ENCODE measurements at regions not wholly inside any gene's neighbourhood (a gene's known extent, or its start where the extent isn't known, plus 50 kb on each side); places are given as distances from the start of the nearest gene placed in this dataset.

- Histone ChIP-seq H3K9ac (ENCODE audit: low read depth, low read length) (no peak overlapping the region), H3K36me3 (ENCODE audit: control insufficient read depth, insufficient read depth, low read length) (no peaks in the 10 kb centered on the region), H3K4me3 (ENCODE audit: low read depth, low read length) (no peak overlapping the region), H3K4me1 (ENCODE audit: control insufficient read depth, insufficient read depth, low read length) (no peaks in the 10 kb centered on the region), H3K27me3 (ENCODE audit: control insufficient read depth, insufficient read depth, low read length) (no peaks in the 10 kb centered on the region), H3K9me3 (ENCODE audit: control insufficient read depth, insufficient read depth, low read length) (no peaks in the 10 kb centered on the region)
Observed at GRCh38 chr4:33340168-33340567, 2620.0 kb downstream of the PCDH7 start.

GRCh38 chr4:33349376-33349775, 2629.2 kb downstream of the PCDH7 start:
- no peak overlapping the region for H3K4me3 ChIP-seq (ENCODE audit: low read depth, low read length)

GRCh38 chr4:33357121-33357520, 2637.0 kb downstream of the PCDH7 start:
- Histone ChIP-seq H3K9ac (ENCODE audit: low read depth, low read length) (no peak overlapping the region), H3K4me1 (ENCODE audit: control insufficient read depth, insufficient read depth, low read length) (no peaks in the 10 kb centered on the region), H3K36me3 (ENCODE audit: control insufficient read depth, insufficient read depth, low read length) (no peaks in the 10 kb centered on the region), H3K4me3 (ENCODE audit: low read depth, low read length) (no peak overlapping the region), H3K27me3 (ENCODE audit: control insufficient read depth, insufficient read depth, low read length) (no peaks in the 10 kb centered on the region), H3K9me3 (ENCODE audit: control insufficient read depth, insufficient read depth, low read length) (no peaks in the 10 kb centered on the region)

More at GRCh38 chr4:33349376-33349775, 2629.2 kb downstream of the PCDH7 start:
- Histone ChIP-seq H3K4me1 (ENCODE audit: control insufficient read depth, insufficient read depth, low read length) (peaks cover 3% of the 10 kb centered on the region), H3K9ac (ENCODE audit: low read depth, low read length) (no peak overlapping the region), H3K36me3 (ENCODE audit: control insufficient read depth, insufficient read depth, low read length) (no peaks in the 10 kb centered on the region), H3K9me3 (ENCODE audit: control insufficient read depth, insufficient read depth, low read length) (no peaks in the 10 kb centered on the region), H3K27me3 (ENCODE audit: control insufficient read depth, insufficient read depth, low read length) (no peaks in the 10 kb centered on the region)

- Histone ChIP-seq H3K9ac (ENCODE audit: low read depth, low read length) (no peak overlapping the region), H3K4me1 (ENCODE audit: control insufficient read depth, insufficient read depth, low read length) (no peaks in the 10 kb centered on the region), H3K9me3 (ENCODE audit: control insufficient read depth, insufficient read depth, low read length) (no peaks in the 10 kb centered on the region), H3K36me3 (ENCODE audit: control insufficient read depth, insufficient read depth, low read length) (no peaks in the 10 kb centered on the region), H3K4me3 (ENCODE audit: low read depth, low read length) (no peak overlapping the region), H3K27me3 (ENCODE audit: control insufficient read depth, insufficient read depth, low read length) (no peaks in the 10 kb centered on the region)
Observed at GRCh38 chr4:33369446-33369845, 2649.3 kb downstream of the PCDH7 start.

- no peaks in the 10 kb centered on the region for H3K27me3 ChIP-seq (ENCODE audit: control insufficient read depth, insufficient read depth, low read length)
Observed at GRCh38 chr4:33381816-33382215, 2661.6 kb downstream of the PCDH7 start.

GRCh38 chr4:33386764-33387163, 2666.6 kb downstream of the PCDH7 start:
- Histone ChIP-seq H3K9ac (ENCODE audit: low read depth, low read length) (no peak overlapping the region), H3K4me1 (ENCODE audit: control insufficient read depth, insufficient read depth, low read length) (no peaks in the 10 kb centered on the region), H3K4me3 (ENCODE audit: low read depth, low read length) (no peak overlapping the region), H3K27me3 (ENCODE audit: control insufficient read depth, insufficient read depth, low read length) (no peaks in the 10 kb centered on the region), H3K36me3 (ENCODE audit: control insufficient read depth, insufficient read depth, low read length) (no peaks in the 10 kb centered on the region), H3K9me3 (ENCODE audit: control insufficient read depth, insufficient read depth, low read length) (no peaks in the 10 kb centered on the region)

More at GRCh38 chr4:33381816-33382215, 2661.6 kb downstream of the PCDH7 start:
- H3K4me1 ChIP-seq (ENCODE audit: control insufficient read depth, insufficient read depth, low read length), result no peaks in the 10 kb centered on the region
- H3K4me3 ChIP-seq (ENCODE audit: low read depth, low read length), result no peak overlapping the region
- no peaks in the 10 kb centered on the region for H3K9me3 ChIP-seq (ENCODE audit: control insufficient read depth, insufficient read depth, low read length)
- no peak overlapping the region for H3K9ac ChIP-seq (ENCODE audit: low read depth, low read length)
- no peaks in the 10 kb centered on the region for H3K36me3 ChIP-seq (ENCODE audit: control insufficient read depth, insufficient read depth, low read length)

GRCh38 chr4:33390976-33391375, 2670.8 kb downstream of the PCDH7 start:
- Histone ChIP-seq H3K36me3 (ENCODE audit: control insufficient read depth, insufficient read depth, low read length) (no peaks in the 10 kb centered on the region), H3K9me3 (ENCODE audit: control insufficient read depth, insufficient read depth, low read length) (no peaks in the 10 kb centered on the region), H3K4me1 (ENCODE audit: control insufficient read depth, insufficient read depth, low read length) (no peaks in the 10 kb centered on the region), H3K9ac (ENCODE audit: low read depth, low read length) (no peak overlapping the region), H3K4me3 (ENCODE audit: low read depth, low read length) (no peak overlapping the region), H3K27me3 (ENCODE audit: control insufficient read depth, insufficient read depth, low read length) (no peaks in the 10 kb centered on the region)

- Histone ChIP-seq H3K4me1 (ENCODE audit: control insufficient read depth, insufficient read depth, low read length) (no peaks in the 10 kb centered on the region), H3K9me3 (ENCODE audit: control insufficient read depth, insufficient read depth, low read length) (no peaks in the 10 kb centered on the region), H3K4me3 (ENCODE audit: low read depth, low read length) (no peak overlapping the region), H3K27me3 (ENCODE audit: control insufficient read depth, insufficient read depth, low read length) (no peaks in the 10 kb centered on the region), H3K9ac (ENCODE audit: low read depth, low read length) (no peak overlapping the region), H3K36me3 (ENCODE audit: control insufficient read depth, insufficient read depth, low read length) (no peaks in the 10 kb centered on the region)
Observed at GRCh38 chr4:33395731-33396485, 2675.7 kb downstream of the PCDH7 start.

GRCh38 chr4:33400504-33400903, 2680.3 kb downstream of the PCDH7 start:
- Histone ChIP-seq H3K9me3 (ENCODE audit: control insufficient read depth, insufficient read depth, low read length) (no peaks in the 10 kb centered on the region), H3K27me3 (ENCODE audit: control insufficient read depth, insufficient read depth, low read length) (no peaks in the 10 kb centered on the region), H3K4me1 (ENCODE audit: control insufficient read depth, insufficient read depth, low read length) (no peaks in the 10 kb centered on the region), H3K9ac (ENCODE audit: low read depth, low read length) (no peak overlapping the region), H3K36me3 (ENCODE audit: control insufficient read depth, insufficient read depth, low read length) (no peaks in the 10 kb centered on the region), H3K4me3 (ENCODE audit: low read depth, low read length) (no peak overlapping the region)

GRCh38 chr4:33407496-33407895, 2687.3 kb downstream of the PCDH7 start:
- Histone ChIP-seq H3K4me1 (ENCODE audit: control insufficient read depth, insufficient read depth, low read length) (no peaks in the 10 kb centered on the region), H3K9ac (ENCODE audit: low read depth, low read length) (no peak overlapping the region), H3K36me3 (ENCODE audit: control insufficient read depth, insufficient read depth, low read length) (no peaks in the 10 kb centered on the region), H3K27me3 (ENCODE audit: control insufficient read depth, insufficient read depth, low read length) (no peaks in the 10 kb centered on the region), H3K9me3 (ENCODE audit: control insufficient read depth, insufficient read depth, low read length) (no peaks in the 10 kb centered on the region), H3K4me3 (ENCODE audit: low read depth, low read length) (no peak overlapping the region)

GRCh38 chr4:33411182-33411581, 2691.0 kb downstream of the PCDH7 start:
- no peaks in the 10 kb centered on the region for H3K9me3 ChIP-seq (ENCODE audit: control insufficient read depth, insufficient read depth, low read length)
- no peaks in the 10 kb centered on the region for H3K4me1 ChIP-seq (ENCODE audit: control insufficient read depth, insufficient read depth, low read length)
- no peak overlapping the region for H3K9ac ChIP-seq (ENCODE audit: low read depth, low read length)
- no peaks in the 10 kb centered on the region for H3K36me3 ChIP-seq (ENCODE audit: control insufficient read depth, insufficient read depth, low read length)
- no peaks in the 10 kb centered on the region for H3K27me3 ChIP-seq (ENCODE audit: control insufficient read depth, insufficient read depth, low read length)
- H3K4me3 ChIP-seq (ENCODE audit: low read depth, low read length), result no peak overlapping the region

GRCh38 chr4:33421887-33422286, 2701.7 kb downstream of the PCDH7 start:
- H3K27me3 ChIP-seq (ENCODE audit: control insufficient read depth, insufficient read depth, low read length), result no peaks in the 10 kb centered on the region
- no peaks in the 10 kb centered on the region for H3K36me3 ChIP-seq (ENCODE audit: control insufficient read depth, insufficient read depth, low read length)
- H3K4me3 ChIP-seq (ENCODE audit: low read depth, low read length), result no peak overlapping the region
- no peaks in the 10 kb centered on the region for H3K9me3 ChIP-seq (ENCODE audit: control insufficient read depth, insufficient read depth, low read length)
- H3K4me1 ChIP-seq (ENCODE audit: control insufficient read depth, insufficient read depth, low read length), result no peaks in the 10 kb centered on the region
- no peak overlapping the region for H3K9ac ChIP-seq (ENCODE audit: low read depth, low read length)
